ENCODE measurements at regions not wholly inside any gene's neighbourhood (a gene's known extent, or its start where the extent isn't known, plus 50 kb on each side); places are given as distances from the start of the nearest gene placed in this dataset.

- peaks cover 3% of the 10 kb centered on the region; the same call in 1 of the 2 replicates for H3K4me1 ChIP-seq (ENCODE audit: insufficient read depth, low read length)
- no peak overlapping the region for H4K5ac ChIP-seq (ENCODE audit: insufficient read length, low read depth, low read length)
- H2BK15ac ChIP-seq (ENCODE audit: low read depth, low read length), result no peak overlapping the region
- H3K27ac Mint-ChIP-seq, result no peak overlapping the region
- H2BK120ac ChIP-seq (ENCODE audit: low read depth, low read length, poor library complexity, severe bottlenecking), result no peak overlapping the region
- no peaks in the 10 kb centered on the region for H3K79me1 ChIP-seq (ENCODE audit: insufficient read depth, low read depth, low read length, poor library complexity, severe bottlenecking)
- H3K27me3 ChIP-seq (ENCODE audit: insufficient read depth, low read length), result no peaks in the 10 kb centered on the region
- no peak overlapping the region for H2BK5ac ChIP-seq (ENCODE audit: insufficient read length, low read length)
- no CpG with 5 or more reads among the region's 5 CpGs for WGBS (ENCODE audit: extremely low coverage, insufficient read length, low lambda C conversion rate)
- H3K27ac ChIP-seq (ENCODE audit: insufficient read length, low read depth, low read length), result no peak overlapping the region
- no peak overlapping the region for H2AK5ac ChIP-seq (ENCODE audit: insufficient read length, low read length)
- no peak overlapping the region for H4K8ac ChIP-seq (replicated peaks; ENCODE audit: insufficient read length, low read depth, low read length)
- H3K27me3 Mint-ChIP-seq (ENCODE audit: low read depth), result no peaks in the 10 kb centered on the region
- DNase-seq, result no peak
- TF ChIP-seq CTCF (conservative IDR thresholded peaks at IDR 0.05), result no peak
- H3K36me3 Mint-ChIP-seq (ENCODE audit: insufficient read depth in 1 of 3, low read depth in 3 of 3), result no peaks in the 10 kb centered on the region
- no peak overlapping the region for H3K14ac ChIP-seq (ENCODE audit: insufficient read depth, low read length)
- H2AFZ ChIP-seq (ENCODE audit: low read length), result no peak overlapping the region
- no peak overlapping the region for H3K4me2 ChIP-seq (ENCODE audit: insufficient read depth, insufficient read length, low read length)
- no peaks in the 10 kb centered on the region for H3K23me2 ChIP-seq (ENCODE audit: insufficient read length, low read depth, low read length, poor library complexity, severe bottlenecking)
- no peak overlapping the region for H3T11ph ChIP-seq (ENCODE audit: low read length)
- H3K9ac ChIP-seq (ENCODE audit: extremely low read depth, insufficient read length, low read length), result no peak overlapping the region
- H3K9me3 ChIP-seq (ENCODE audit: control insufficient read depth, low read depth, low read length), result no peaks in the 10 kb centered on the region
- H2BK12ac ChIP-seq (ENCODE audit: insufficient read length, low read depth, low read length), result no peak overlapping the region
- no peak overlapping the region for H3K4ac ChIP-seq (ENCODE audit: low read depth, low read length)
- H3K4me1 Mint-ChIP-seq, result peaks cover 4 to 13% of the 10 kb centered on the region in 2 experiments; a peak in 3 of 4 replicates
- no peak overlapping the region for H3K23ac ChIP-seq (ENCODE audit: insufficient read length, low read depth, low read length)
- no peak overlapping the region for H3K56ac ChIP-seq (ENCODE audit: insufficient read length, low read depth, low read length)
- no peak overlapping the region for H2BK20ac ChIP-seq (ENCODE audit: low read depth, low read length, poor library complexity, severe bottlenecking)
- no peak overlapping the region for H4K91ac ChIP-seq (ENCODE audit: insufficient read length, low read depth, low read length)
- no peak overlapping the region for H3K4me3 Mint-ChIP-seq
- no peaks in the 10 kb centered on the region for H3K79me2 ChIP-seq (ENCODE audit: insufficient read depth, low read length)
- H3K9me3 Mint-ChIP-seq, result 0 out of 5 replicates have a peak, but pooled peaks cover 0 to 2% of the 10 kb centered on the region in 2 experiments
- no peak overlapping the region for H3K18ac ChIP-seq (ENCODE audit: insufficient read length, low read depth, low read length)
- no peaks in the 10 kb centered on the region for H4K20me1 ChIP-seq (ENCODE audit: control insufficient read depth, insufficient read depth, insufficient read length)
Measured at GRCh38 chr16:64151990-64152767, 969.7 kb downstream of the CDH11 start.

Data from H9 (cell line).